Spleen (tissue), 7 donors: ENCODE measurements at regions not wholly inside any gene's neighbourhood (a gene's known extent, or its start where the extent isn't known, plus 50 kb on each side); places are given as distances from the start of the nearest gene placed in this dataset.

Experiments
- POLR2A ChIP-seq, 3 donors: fragments of 450-650 bp; IDR thresholded peaks; one replicate each; pipeline ENCODE4 v1.5.1; 2017; ENCODE audit warnings: antibody characterized with exemption in 3 of 3, mild to moderate bottlenecking in 1 of 3
- TF ChIP-seq, protein P1 (sequence below), 11 experiments: fragments of 200-600 bp in 7 of 11; fragments of 450-650 bp in 4 of 11; sonication (generic) in 4 of 11; IDR thresholded peaks in 8 of 11; conservative IDR thresholded peaks in 3 of 11; 1 replicate in 7 of 11; 2 replicates in 4 of 11; pipeline versions ENCODE4 v1.4.0 to v1.8.0; 2016 to 2021; ENCODE audit warnings: antibody characterized with exemption in 11 of 11, inconsistent platforms in 4 of 11, mild to moderate bottlenecking in 1 of 11
- donor health status: DM: no; HTN: no; CAD: no; lungs with moderate emphysema.
- donor health status: DM: no; HTN: no; CAD: no.
- donor health status: DM: no; HTN: no; CAD: no.

DNA sequence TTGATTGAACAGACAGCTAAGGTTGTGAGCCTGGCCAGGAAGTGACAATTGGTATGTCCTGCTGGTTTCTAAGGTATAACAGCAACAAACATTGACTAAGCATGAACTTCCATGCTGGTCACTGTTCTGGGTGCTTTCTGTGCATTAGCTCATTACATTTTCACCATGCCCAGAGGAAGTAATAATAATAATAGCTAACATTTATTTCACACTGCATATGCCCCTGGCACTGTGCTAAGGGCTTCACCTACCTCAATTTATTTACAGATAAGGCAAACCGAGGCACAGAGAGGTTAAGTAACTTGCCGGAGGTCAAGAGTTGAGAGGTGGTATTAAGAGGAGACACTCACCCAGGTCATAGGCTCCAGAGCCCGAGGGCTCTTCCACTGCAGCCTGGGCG, 113.6 kb downstream of the PDCL3 start:
- no peak for TF ChIP-seq POLR2A (IDR thresholded peaks at IDR 0.05)
- TF ChIP-seq, protein P1, sequence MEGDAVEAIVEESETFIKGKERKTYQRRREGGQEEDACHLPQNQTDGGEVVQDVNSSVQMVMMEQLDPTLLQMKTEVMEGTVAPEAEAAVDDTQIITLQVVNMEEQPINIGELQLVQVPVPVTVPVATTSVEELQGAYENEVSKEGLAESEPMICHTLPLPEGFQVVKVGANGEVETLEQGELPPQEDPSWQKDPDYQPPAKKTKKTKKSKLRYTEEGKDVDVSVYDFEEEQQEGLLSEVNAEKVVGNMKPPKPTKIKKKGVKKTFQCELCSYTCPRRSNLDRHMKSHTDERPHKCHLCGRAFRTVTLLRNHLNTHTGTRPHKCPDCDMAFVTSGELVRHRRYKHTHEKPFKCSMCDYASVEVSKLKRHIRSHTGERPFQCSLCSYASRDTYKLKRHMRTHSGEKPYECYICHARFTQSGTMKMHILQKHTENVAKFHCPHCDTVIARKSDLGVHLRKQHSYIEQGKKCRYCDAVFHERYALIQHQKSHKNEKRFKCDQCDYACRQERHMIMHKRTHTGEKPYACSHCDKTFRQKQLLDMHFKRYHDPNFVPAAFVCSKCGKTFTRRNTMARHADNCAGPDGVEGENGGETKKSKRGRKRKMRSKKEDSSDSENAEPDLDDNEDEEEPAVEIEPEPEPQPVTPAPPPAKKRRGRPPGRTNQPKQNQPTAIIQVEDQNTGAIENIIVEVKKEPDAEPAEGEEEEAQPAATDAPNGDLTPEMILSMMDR (IDR thresholded peaks at IDR 0.05 in 8 of 11, conservative IDR thresholded peaks at IDR 0.05 in 3 of 11), result no peak
